H9 (cell line): ENCODE measurements at regions not wholly inside any gene's neighbourhood (a gene's known extent, or its start where the extent isn't known, plus 50 kb on each side); places are given as distances from the start of the nearest gene placed in this dataset.

Experiments
- DNase-seq: peaks from one replicate; pipeline ENCODE4 v3.0.0-alpha.2; 2017
- H2AFZ ChIP-seq: one replicate; pipeline ENCODE4 v1.6.1; 2013; ENCODE audit warnings: mild to moderate bottlenecking, low read length, control low read depth, moderate library complexity
- H2AK5ac ChIP-seq: 2 replicates; pipeline ENCODE4 v1.6.1; 2013; ENCODE audit warnings: low read length, control low read depth, mixed read lengths; ENCODE audit not compliant: insufficient read length
- H2BK120ac ChIP-seq: one replicate; pipeline ENCODE4 v1.6.1; 2013; ENCODE audit warnings: low read depth, mild to moderate bottlenecking, low read length, control low read depth, inconsistent platforms; ENCODE audit not compliant: poor library complexity, severe bottlenecking
- H2BK12ac ChIP-seq: 2 replicates; pipeline ENCODE4 v1.6.1; 2013; ENCODE audit warnings: low read length, control low read depth, mixed read lengths, low read depth; ENCODE audit not compliant: insufficient read length
- H2BK15ac ChIP-seq: 2 replicates; pipeline ENCODE4 v1.6.1; 2013; ENCODE audit warnings: low read depth, low read length, control low read depth
- H2BK20ac ChIP-seq: one replicate; pipeline ENCODE4 v1.6.1; 2013; ENCODE audit warnings: low read depth, mild to moderate bottlenecking, low read length, control low read depth, inconsistent platforms; ENCODE audit not compliant: poor library complexity, severe bottlenecking
- H2BK5ac ChIP-seq: 2 replicates; pipeline ENCODE4 v1.6.1; 2013; ENCODE audit warnings: low read length, control low read depth, mixed read lengths; ENCODE audit not compliant: insufficient read length
- H3K14ac ChIP-seq: 2 replicates; pipeline ENCODE4 v1.6.1; 2013; ENCODE audit warnings: low read length, control low read depth; ENCODE audit not compliant: insufficient read depth
- H3K18ac ChIP-seq: 2 replicates; pipeline ENCODE4 v1.6.1; 2013; ENCODE audit warnings: low read depth, mild to moderate bottlenecking, mixed read lengths, low read length, control low read depth; ENCODE audit not compliant: insufficient read length
- H3K23ac ChIP-seq: 2 replicates; pipeline ENCODE4 v1.6.1; 2013; ENCODE audit warnings: low read length, control low read depth, mixed read lengths, low read depth; ENCODE audit not compliant: insufficient read length
- H3K23me2 ChIP-seq: 2 replicates; pipeline ENCODE4 v1.6.1; 2013; ENCODE audit warnings: low read depth, mild to moderate bottlenecking, mixed read lengths, low read length, control low read depth; ENCODE audit not compliant: insufficient read length, poor library complexity, severe bottlenecking
- H3K27ac ChIP-seq: 2 replicates; pipeline ENCODE4 v1.5.1; 2013; ENCODE audit warnings: low read length, control low read depth, mixed read lengths, low read depth; ENCODE audit not compliant: insufficient read length
- H3K27me3 ChIP-seq: 2 replicates; pipeline ENCODE4 v1.6.1; 2013; ENCODE audit warnings: low read length, control low read depth, inconsistent platforms; ENCODE audit not compliant: insufficient read depth
- H3K4ac ChIP-seq: 2 replicates; pipeline ENCODE4 v1.6.1; 2013; ENCODE audit warnings: low read depth, mild to moderate bottlenecking, control low read depth, inconsistent platforms, low read length, moderate library complexity
- H3K4me1 ChIP-seq: 2 replicates; pipeline ENCODE4 v1.6.1; 2013; ENCODE audit warnings: low read length, control low read depth, inconsistent platforms; ENCODE audit not compliant: insufficient read depth
- H3K4me2 ChIP-seq: 2 replicates; pipeline ENCODE4 v1.6.1; 2013; ENCODE audit warnings: low read length, control low read depth, mixed read lengths; ENCODE audit not compliant: insufficient read length, insufficient read depth
- H3K56ac ChIP-seq: 2 replicates; pipeline ENCODE4 v1.6.1; 2013; ENCODE audit warnings: low read depth, mild to moderate bottlenecking, mixed read lengths, low read length, control low read depth; ENCODE audit not compliant: insufficient read length
- H3K79me1 ChIP-seq: 2 replicates; pipeline ENCODE4 v1.6.1; 2013; ENCODE audit warnings: low read depth, mild to moderate bottlenecking, moderate library complexity, low read length, control low read depth, inconsistent platforms; ENCODE audit not compliant: insufficient read depth, poor library complexity, severe bottlenecking
- H3K79me2 ChIP-seq: 2 replicates; pipeline ENCODE4 v1.6.1; 2013; ENCODE audit warnings: low read length, control low read depth, inconsistent platforms; ENCODE audit not compliant: insufficient read depth
- H3K9ac ChIP-seq: 2 replicates; pipeline ENCODE4 v1.6.1; 2013; ENCODE audit warnings: low read length, control low read depth, mixed read lengths; ENCODE audit not compliant: insufficient read length; ENCODE audit errors: extremely low read depth
- H3K9me3 ChIP-seq: one replicate; pipeline ENCODE4 v1.6.1; 2013; ENCODE audit warnings: low read depth, low read length, inconsistent platforms; ENCODE audit not compliant: control insufficient read depth
- H3T11ph ChIP-seq: one replicate; pipeline ENCODE4 v1.6.1; 2013; ENCODE audit warnings: mild to moderate bottlenecking, low read length, control low read depth, inconsistent platforms
- H4K20me1 ChIP-seq: one replicate; pipeline ENCODE4 v1.6.1; 2013; ENCODE audit not compliant: control insufficient read depth, insufficient read length, insufficient read depth
- H4K5ac ChIP-seq: 2 replicates; pipeline ENCODE4 v1.6.1; 2013; ENCODE audit warnings: low read depth, mild to moderate bottlenecking, mixed read lengths, low read length, control low read depth; ENCODE audit not compliant: insufficient read length
- H4K8ac ChIP-seq: replicated peaks from 2 replicates; pipeline ENCODE4 v1.6.1; 2013; ENCODE audit warnings: low read length, control low read depth, mixed read lengths, low read depth; ENCODE audit not compliant: insufficient read length
- H4K91ac ChIP-seq: 2 replicates; pipeline ENCODE4 v1.6.1; 2013; ENCODE audit warnings: low read depth, mild to moderate bottlenecking, moderate library complexity, mixed read lengths, low read length, control low read depth; ENCODE audit not compliant: insufficient read length
- H3K27ac Mint-ChIP-seq, 3 experiments: 2 replicates in 2 of 3; 3 replicates in 1 of 3; pipeline ENCODE4 v1.8.0; 2020 to 2021; ENCODE audit warnings: mixed read lengths in 3 of 3, mild to moderate bottlenecking in 1 of 3, moderate library complexity in 1 of 3
- H3K27me3 Mint-ChIP-seq: 2 replicates; pipeline ENCODE4 v1.8.0; 2021; ENCODE audit warnings: low read depth, mild to moderate bottlenecking, moderate library complexity, mixed read lengths
- H3K36me3 Mint-ChIP-seq, 3 experiments: 2 replicates in 2 of 3; 3 replicates in 1 of 3; pipeline ENCODE4 v1.8.0; 2020 to 2021; ENCODE audit warnings: low read depth in 3 of 3, mixed read lengths in 3 of 3; ENCODE audit not compliant: insufficient read depth in 1 of 3
- H3K4me1 Mint-ChIP-seq, 2 experiments: 2 replicates each; pipeline ENCODE4 v1.8.0; 2020; ENCODE audit warnings: mixed read lengths in 2 of 2
- H3K4me3 Mint-ChIP-seq, 2 experiments: 2 replicates in 1 of 2; 3 replicates in 1 of 2; pipeline ENCODE4 v1.8.0; 2020 to 2021; ENCODE audit warnings: mild to moderate bottlenecking in 2 of 2, mixed read lengths in 2 of 2, moderate library complexity in 1 of 2
- H3K9me3 Mint-ChIP-seq, 2 experiments: 2 replicates in 1 of 2; 3 replicates in 1 of 2; pipeline ENCODE4 v1.8.0; 2020; ENCODE audit warnings: mild to moderate bottlenecking in 2 of 2, mixed read lengths in 2 of 2, moderate library complexity in 1 of 2
- CTCF ChIP-seq: fragments of 200-600 bp; sonication (generic); conservative IDR thresholded peaks from 3 replicates; pipeline ENCODE4 v1.8.0; 2021; ENCODE audit warnings: antibody characterized with exemption, mild to moderate bottlenecking
- WGBS: extraction: QIAGEN DNeasy Blood & Tissue Kit; methylation state at CpG from one replicate; pipeline ENCODE4 v1.1.7; 2013; ENCODE audit warnings: missing lambda C conversion rate, low lambda C conversion rate, mixed read lengths; ENCODE audit not compliant: insufficient read length; ENCODE audit errors: extremely low coverage; 5-methylcytosine and 5-hydroxymethylcytosine counted together

GRCh38 chr14:97820781-97821180 is 1023.6 kb downstream of the VRK1 start:
- Histone ChIP-seq H3K9me3 (no peaks in the 10 kb centered on the region), H2AK5ac (no peak overlapping the region), H3T11ph (no peak overlapping the region), H3K56ac (no peak overlapping the region), H3K18ac (no peak overlapping the region), H3K23me2 (no peaks in the 10 kb centered on the region), H3K4ac (no peak overlapping the region), H3K9ac (no peak overlapping the region), H4K91ac (no peak overlapping the region), H3K27me3 (no peaks in the 10 kb centered on the region), H2BK20ac (no peak overlapping the region), H3K79me1 (no peaks in the 10 kb centered on the region), H3K14ac (no peak overlapping the region), H2AFZ (no peak overlapping the region), H2BK120ac (no peak overlapping the region), H2BK12ac (no peak overlapping the region), H4K5ac (no peak overlapping the region), H2BK15ac (no peak overlapping the region), H3K79me2 (no peaks in the 10 kb centered on the region), H3K23ac (no peak overlapping the region), H3K4me1 (no peaks in the 10 kb centered on the region), H3K4me2 (no peak overlapping the region), H4K8ac (no peak overlapping the region), H4K20me1 (no peaks in the 10 kb centered on the region), H2BK5ac (no peak overlapping the region), H3K27ac (no peak overlapping the region)
- H3K4me1 Mint-ChIP-seq: no peaks in the 10 kb centered on the region
- no peaks in the 10 kb centered on the region for H3K27me3 Mint-ChIP-seq
- WGBS: no CpG with 5 or more reads among the region's 2 CpGs
- DNase-seq: no peak
- peaks cover 5 to 17% of the 10 kb centered on the region in 2 experiments; a peak in 3 of 5 replicates for H3K9me3 Mint-ChIP-seq
- TF ChIP-seq CTCF: no peak
- H3K27ac Mint-ChIP-seq: no peak overlapping the region
- H3K36me3 Mint-ChIP-seq: peaks cover 4 to 8% (median 8%) of the 10 kb centered on the region in 3 experiments; a peak in 6 of 7 replicates
- H3K4me3 Mint-ChIP-seq: no peak overlapping the region
